GM12891 (cell line): ENCODE measurements at regions not wholly inside any gene's neighbourhood (a gene's known extent, or its start where the extent isn't known, plus 50 kb on each side); places are given as distances from the start of the nearest gene placed in this dataset.

Experiments used
- DNase-seq: peaks from one replicate; pipeline ENCODE4 v3.0.0; 2011; ENCODE audit warnings: low spot score; ENCODE audit not compliant: insufficient read length
- FAIRE-seq: peaks from 2 replicates; lab custom pipeline; 2011; peaks lifted over from hg19 to GRCh38; lab: Jason Lieb, UNC
- PAX5 ChIP-seq: IDR thresholded peaks from 2 replicates; pipeline ENCODE4 v1.6.1; 2011; ENCODE audit warnings: low read length, moderate library complexity, mild to moderate bottlenecking; ENCODE audit not compliant: insufficient read depth, severe bottlenecking
- POLR2A ChIP-seq: IDR thresholded peaks from 2 replicates; pipeline ENCODE4 v1.6.1; 2011; ENCODE audit warnings: low read depth, low read length, control low read depth
- POLR2AphosphoS5 ChIP-seq: IDR thresholded peaks from 2 replicates; pipeline ENCODE4 v1.6.1; 2011; ENCODE audit warnings: low read depth, low read length, control low read depth
- POU2F2 ChIP-seq: IDR thresholded peaks from 2 replicates; pipeline ENCODE4 v1.6.1; 2011; ENCODE audit warnings: low read depth, mild to moderate bottlenecking, control low read depth, low read length, moderate library complexity
- SPI1 ChIP-seq: IDR thresholded peaks from 2 replicates; pipeline ENCODE4 v1.6.1; 2011; ENCODE audit warnings: low read depth, low read length, control low read depth
- TAF1 ChIP-seq: IDR thresholded peaks from 2 replicates; pipeline ENCODE4 v1.6.1; 2011; ENCODE audit warnings: low read depth, low read length, control low read depth

DNA sequence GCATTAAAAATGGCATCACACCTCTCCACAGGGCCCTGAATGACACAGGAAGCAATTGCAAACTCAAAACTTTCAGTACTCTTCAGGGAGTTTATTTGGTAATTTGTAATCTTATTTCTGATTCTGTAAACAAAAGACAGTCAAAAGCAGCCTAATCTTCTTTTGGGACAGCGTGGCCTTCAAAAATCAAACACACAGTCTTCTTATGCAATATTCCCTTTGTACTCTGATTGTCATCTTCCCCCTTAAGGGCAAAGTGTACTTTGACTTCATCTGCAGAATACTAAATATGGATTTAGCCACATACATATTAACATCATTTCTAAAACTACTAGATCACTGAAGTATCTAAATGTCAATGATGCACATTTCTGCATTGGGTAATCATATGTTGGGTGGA, 322.0 kb downstream of the MZT1 start:
- no peak for FAIRE-seq
- TF ChIP-seq POLR2AphosphoS5 = no peak
- TF ChIP-seq TAF1 = no peak
- TF ChIP-seq POLR2A = no peak
- TF ChIP-seq POU2F2 = no peak
- TF ChIP-seq SPI1 = no peak
- TF ChIP-seq PAX5 = no peak

DNA sequence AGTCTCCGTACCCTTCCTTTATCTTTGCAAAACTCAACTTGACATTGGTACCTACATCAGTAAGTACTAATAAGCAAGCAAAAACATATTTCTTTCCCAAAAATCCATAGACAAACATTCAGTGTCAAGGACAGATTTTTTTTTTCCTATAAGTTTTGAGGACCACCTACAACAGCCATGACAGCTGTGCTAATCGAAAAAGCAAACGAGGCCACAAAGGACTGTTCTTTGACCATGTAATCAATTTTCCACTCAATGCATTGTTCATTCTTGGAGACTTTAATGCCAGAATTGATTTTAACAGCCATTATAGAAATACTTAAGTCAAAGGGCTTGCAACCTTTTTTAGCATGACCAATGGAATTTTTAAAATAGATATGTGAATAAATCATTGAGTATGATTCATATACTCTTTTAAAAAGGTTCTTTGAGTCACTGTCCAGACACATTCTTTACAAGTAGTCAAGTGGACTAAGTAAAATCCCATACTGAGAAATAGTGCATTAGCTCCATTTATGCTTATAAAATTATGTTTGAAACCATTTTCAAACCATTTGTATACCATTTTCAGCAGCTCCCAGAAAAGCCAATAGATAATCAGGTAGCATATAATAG, 323.9 kb downstream of the MZT1 start:
- DNase-seq = no peak
- no peak for FAIRE-seq
- TF ChIP-seq PAX5 (no peak), SPI1 (no peak)

More for the DNA sequence above, 322.0 kb downstream of the MZT1 start:
- no peak for DNase-seq

DNA sequence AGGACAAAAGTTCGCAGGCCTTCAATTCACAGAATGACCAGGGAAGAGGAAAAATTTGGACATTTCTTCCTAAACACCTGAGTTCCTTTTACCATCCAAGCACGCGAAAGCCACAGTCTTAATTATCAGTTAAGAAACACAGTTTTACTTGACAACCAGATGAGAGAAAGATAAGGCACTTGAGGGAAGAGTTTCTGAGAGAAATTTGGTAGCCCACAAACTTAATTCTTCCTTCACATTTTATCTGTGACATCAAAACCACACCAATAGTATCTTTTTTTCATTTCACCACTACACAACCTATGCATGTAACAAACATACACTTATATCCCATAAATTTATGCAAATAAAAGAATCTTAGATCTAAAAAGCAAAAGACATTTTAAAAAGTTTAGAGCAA, 326.6 kb downstream of the MZT1 start:
- FAIRE-seq (no peak), DNase-seq (no peak)
- TF ChIP-seq PAX5 (no peak), SPI1 (no peak), TAF1 (no peak), POLR2A (no peak), POU2F2 (no peak)

DNA sequence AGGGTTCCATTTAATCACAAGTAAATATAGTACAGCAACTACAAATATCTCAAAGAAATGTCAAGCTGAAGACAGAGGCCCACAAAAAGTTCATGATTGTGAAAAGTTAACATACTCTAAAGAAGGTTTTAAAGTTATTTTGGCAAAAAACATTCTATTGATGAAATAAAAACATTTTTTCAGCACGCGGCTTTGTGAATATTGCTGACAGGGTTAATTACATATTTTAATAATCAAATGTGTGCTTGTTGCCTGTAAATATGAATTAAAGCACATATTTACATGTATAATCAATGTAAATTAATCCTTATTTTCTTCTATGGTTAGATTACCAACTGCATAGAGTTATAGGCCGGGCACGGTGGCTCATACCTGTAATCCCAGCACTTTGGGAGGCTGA, 328.1 kb downstream of the MZT1 start:
- DNase-seq (no peak), FAIRE-seq (no peak)
- no peak for TF ChIP-seq POU2F2
- TF ChIP-seq POLR2A = no peak
- no peak for TF ChIP-seq POLR2AphosphoS5
- no peak for TF ChIP-seq SPI1
- TF ChIP-seq PAX5 = no peak
- no peak for TF ChIP-seq TAF1

DNA sequence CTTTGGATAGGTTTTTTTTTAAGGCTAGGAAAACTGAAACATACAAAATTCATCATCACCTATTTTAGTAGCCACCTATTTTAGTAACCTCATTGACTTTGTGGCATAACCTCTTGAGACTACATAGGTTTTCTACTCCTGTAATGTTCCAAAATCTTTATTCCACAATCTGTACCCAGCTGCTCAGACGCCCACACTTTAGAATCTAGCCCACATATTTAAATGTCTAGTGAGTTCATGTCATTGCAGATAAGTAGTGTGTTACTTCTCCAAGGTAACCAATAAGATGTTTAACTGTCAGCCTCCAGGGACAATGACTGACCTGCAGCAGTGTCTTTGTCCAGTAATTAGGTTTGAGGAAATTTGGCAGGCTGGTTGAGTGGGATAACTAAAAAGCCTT, 330.2 kb downstream of the MZT1 start:
- no peak for TF ChIP-seq POLR2A
- no peak for TF ChIP-seq SPI1
- TF ChIP-seq PAX5 = no peak
- no peak for TF ChIP-seq POU2F2

DNA sequence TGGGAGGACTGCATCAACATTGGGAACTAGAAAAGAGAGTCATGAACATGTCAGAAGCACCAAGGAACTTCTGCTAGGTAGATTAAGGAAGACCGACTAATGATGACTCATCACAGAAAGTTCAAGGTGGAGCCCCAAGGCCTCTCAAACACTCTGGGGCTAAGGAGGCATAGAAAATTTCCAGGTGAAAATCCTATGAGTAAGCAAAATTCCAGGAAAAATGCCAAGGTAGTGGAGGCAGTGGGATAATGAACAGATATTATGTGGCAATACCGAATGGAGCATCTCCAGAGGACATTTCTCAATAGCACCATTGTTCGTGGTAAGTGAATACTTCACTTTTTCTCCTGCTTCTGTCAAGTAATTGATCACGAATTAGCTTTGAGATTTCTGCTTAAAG, 336.5 kb downstream of the MZT1 start:
- no peak for FAIRE-seq
- TF ChIP-seq TAF1 (no peak), SPI1 (no peak), POLR2A (no peak), POLR2AphosphoS5 (no peak), PAX5 (no peak), POU2F2 (no peak)
- DNase-seq = no peak

More for the DNA sequence above, 330.2 kb downstream of the MZT1 start:
- DNase-seq (no peak), FAIRE-seq (no peak)

DNA sequence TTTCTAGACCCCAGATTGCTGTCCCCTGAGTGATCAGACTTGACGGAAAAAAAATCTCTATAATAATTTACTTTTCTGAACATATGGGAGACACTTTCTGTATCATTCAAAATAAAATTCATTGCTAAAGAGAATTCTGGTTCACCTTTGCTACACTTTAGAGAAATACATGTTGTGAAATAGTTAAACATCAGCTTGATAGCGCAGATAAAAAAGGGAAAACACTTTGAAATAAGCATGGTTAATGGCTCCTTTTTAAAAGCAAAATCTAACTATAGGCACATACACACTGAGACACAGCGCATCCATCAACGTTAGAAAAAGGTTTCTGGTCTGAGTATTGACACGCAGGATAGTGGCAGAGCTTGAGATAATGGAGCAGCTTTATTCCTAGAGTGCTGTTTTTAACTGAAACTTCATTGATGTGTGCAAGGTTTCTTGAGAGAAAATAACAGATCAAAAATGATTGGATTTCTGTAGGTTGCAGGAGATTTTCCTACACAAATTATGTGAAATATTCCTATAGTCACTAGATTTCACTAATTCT, 341.2 kb downstream of the MZT1 start:
- FAIRE-seq (no peak), DNase-seq (no peak)
- TF ChIP-seq POLR2A (no peak), POLR2AphosphoS5 (no peak), TAF1 (no peak), SPI1 (no peak), POU2F2 (no peak), PAX5 (no peak)

DNA sequence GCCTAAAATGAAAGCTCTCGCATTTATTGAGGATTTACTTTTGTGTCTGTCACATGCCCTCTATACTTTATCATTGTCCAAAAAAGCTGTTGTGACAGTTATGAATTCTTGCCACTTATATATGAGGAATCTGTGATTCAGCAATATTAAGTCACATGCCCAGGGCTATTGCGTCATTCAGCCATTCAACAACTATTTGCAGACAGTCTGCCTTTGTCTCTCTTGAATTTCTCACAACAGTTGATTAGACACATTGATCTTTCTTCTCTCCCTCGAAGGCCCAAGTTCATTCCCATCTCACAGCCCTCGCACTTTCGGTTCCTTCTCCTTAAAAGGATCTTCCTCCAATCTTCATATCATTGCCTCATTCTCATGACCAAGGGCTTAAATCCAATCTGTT, 342.6 kb downstream of the MZT1 start:
- DNase-seq = no peak
- no peak for TF ChIP-seq POLR2A
- TF ChIP-seq TAF1 = no peak
- TF ChIP-seq PAX5 = no peak
- TF ChIP-seq SPI1 = no peak
- no peak for TF ChIP-seq POU2F2
- no peak for TF ChIP-seq POLR2AphosphoS5
- FAIRE-seq = no peak

DNA sequence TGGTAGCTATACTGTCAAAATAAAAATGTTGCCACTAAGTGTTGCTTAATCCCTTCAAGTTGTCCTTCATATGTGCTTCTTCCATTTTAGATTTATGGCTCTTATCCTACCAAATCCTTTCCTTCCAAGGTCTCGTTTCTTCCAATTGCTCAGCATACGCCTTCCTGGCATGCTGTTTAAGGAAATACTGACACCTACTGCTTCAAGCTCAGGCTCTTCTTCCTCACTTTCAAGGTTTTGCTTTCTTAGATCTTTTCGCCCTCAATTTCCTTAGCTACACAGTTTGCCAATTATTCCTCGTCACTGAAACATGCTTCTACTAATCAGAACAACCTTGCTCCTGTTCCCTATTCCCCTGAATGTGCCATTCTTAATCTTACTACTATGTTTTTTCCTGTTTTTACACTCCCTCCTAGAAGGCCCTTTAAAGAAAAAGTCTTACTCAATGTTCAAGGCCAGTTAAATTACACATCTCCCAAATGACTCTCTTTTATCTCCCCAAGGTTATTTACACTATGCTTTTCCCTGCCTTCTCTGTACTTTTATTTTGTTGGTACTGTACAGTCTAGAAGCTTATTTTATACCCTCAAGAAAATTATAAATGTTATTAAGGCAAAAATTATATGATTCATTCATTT, 343.1 kb downstream of the MZT1 start:
- FAIRE-seq (no peak), DNase-seq (no peak)
- TF ChIP-seq SPI1 = no peak
- no peak for TF ChIP-seq POLR2A
- no peak for TF ChIP-seq PAX5
- TF ChIP-seq POU2F2 = no peak
- TF ChIP-seq POLR2AphosphoS5 = no peak
- no peak for TF ChIP-seq TAF1

DNA sequence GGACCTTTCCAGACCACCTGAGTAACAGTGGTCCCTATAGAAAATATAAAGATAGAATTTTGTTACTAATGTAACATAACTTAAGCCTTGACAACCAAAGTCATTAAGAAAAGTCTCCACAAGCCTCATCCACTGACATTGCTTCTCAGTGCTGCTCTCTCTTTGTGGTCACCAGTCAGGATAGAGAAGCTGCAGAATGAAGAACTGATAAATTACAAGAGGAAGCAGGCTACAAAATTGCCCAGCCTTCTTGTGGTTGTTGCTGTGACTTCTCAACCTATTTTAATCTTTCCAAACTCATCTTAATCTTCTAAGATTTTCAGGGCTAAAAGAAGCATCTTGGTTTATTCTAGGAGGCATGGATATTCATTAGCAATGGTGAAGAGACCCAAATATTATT, 343.8 kb downstream of the MZT1 start:
- TF ChIP-seq TAF1 (no peak), POLR2AphosphoS5 (no peak), SPI1 (no peak), POLR2A (no peak), PAX5 (no peak), POU2F2 (no peak)
- DNase-seq = no peak
- FAIRE-seq = no peak

DNA sequence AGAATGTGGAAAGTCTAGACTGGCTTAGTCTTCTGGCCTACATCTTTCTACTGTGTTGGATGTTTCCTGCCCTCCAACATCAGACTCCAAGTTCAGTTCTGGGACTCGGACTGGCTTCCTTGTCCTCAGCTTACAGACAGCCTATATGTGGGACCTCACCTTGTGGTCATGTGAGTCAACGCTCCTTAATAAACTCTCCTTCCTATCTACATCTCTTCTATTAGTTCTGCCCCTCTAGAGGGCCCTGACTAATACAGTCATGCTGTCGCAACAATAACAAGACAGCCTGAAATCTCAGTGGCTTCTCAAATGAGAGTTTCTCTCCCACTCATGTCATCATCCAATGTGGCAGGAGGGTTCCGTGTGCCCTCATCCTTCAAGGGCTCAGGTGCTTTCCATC, 347.8 kb downstream of the MZT1 start:
- DNase-seq = no peak
- no peak for TF ChIP-seq POLR2AphosphoS5
- TF ChIP-seq SPI1 = no peak
- FAIRE-seq = no peak

DNA sequence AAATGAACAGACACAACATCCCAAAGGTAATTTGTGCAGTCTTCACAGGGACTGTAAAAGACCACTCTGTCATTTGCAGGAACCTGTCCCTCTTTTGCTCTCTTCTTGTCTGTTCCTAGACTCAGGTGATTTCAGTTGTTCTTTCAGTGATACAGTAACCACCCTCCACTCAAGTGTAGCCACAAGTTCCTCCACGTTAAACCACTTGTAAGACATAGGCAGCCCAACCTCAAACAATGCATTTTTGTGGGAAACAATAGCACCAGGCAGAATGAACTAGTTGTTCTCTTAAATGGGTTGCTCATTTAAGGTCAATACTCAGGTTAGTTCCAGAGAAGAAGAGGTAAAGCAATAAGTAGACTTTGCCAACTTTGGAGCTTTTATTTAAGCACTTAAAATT, 359.4 kb downstream of the MZT1 start:
- no peak for FAIRE-seq

More for the DNA sequence above, 359.4 kb downstream of the MZT1 start:
- TF ChIP-seq PAX5 (no peak), TAF1 (no peak), POLR2AphosphoS5 (no peak), POU2F2 (no peak), POLR2A (no peak), SPI1 (no peak)
- no peak for DNase-seq
